Right lobe of liver (tissue), 4 donors: ENCODE measurements at regions not wholly inside any gene's neighbourhood (a gene's known extent, or its start where the extent isn't known, plus 50 kb on each side); places are given as distances from the start of the nearest gene placed in this dataset.

Experiments
- POLR2A ChIP-seq: fragments of 450-650 bp; IDR thresholded peaks from one replicate; pipeline ENCODE4 v1.6.1; 2017; ENCODE audit warnings: antibody characterized with exemption, mild to moderate bottlenecking
- TF ChIP-seq, protein P1 (sequence below), 4 donors: fragments of 200-600 bp in 3 of 4; fragments of 450-650 bp in 1 of 4; IDR thresholded peaks; one replicate each; pipeline versions ENCODE4 v1.5.1 to v1.8.0; 2016 to 2022; ENCODE audit warnings: antibody characterized with exemption in 4 of 4, mild to moderate bottlenecking in 2 of 4
- donor health status: DM: no; HTN: no; CAD: no.
- donor health status: DM: no; HTN: no; CAD: no.
- donor health status: DM: no; HTN: yes; CAD: no.

- TF ChIP-seq, protein P1, sequence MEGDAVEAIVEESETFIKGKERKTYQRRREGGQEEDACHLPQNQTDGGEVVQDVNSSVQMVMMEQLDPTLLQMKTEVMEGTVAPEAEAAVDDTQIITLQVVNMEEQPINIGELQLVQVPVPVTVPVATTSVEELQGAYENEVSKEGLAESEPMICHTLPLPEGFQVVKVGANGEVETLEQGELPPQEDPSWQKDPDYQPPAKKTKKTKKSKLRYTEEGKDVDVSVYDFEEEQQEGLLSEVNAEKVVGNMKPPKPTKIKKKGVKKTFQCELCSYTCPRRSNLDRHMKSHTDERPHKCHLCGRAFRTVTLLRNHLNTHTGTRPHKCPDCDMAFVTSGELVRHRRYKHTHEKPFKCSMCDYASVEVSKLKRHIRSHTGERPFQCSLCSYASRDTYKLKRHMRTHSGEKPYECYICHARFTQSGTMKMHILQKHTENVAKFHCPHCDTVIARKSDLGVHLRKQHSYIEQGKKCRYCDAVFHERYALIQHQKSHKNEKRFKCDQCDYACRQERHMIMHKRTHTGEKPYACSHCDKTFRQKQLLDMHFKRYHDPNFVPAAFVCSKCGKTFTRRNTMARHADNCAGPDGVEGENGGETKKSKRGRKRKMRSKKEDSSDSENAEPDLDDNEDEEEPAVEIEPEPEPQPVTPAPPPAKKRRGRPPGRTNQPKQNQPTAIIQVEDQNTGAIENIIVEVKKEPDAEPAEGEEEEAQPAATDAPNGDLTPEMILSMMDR (IDR thresholded peaks at IDR 0.05): no peak
- TF ChIP-seq POLR2A: no peak
Measured at GRCh38 chr1:95437781-95438180, 203.8 kb downstream of the RWDD3 start.
